ENCODE measurements at regions not wholly inside any gene's neighbourhood (a gene's known extent, or its start where the extent isn't known, plus 50 kb on each side); places are given as distances from the start of the nearest gene placed in this dataset.

GRCh38 chr11:96715208-96715607, 325.4 kb downstream of the JRKL start:
- H2AK9ac ChIP-seq (replicated peaks; ENCODE audit: low read depth, low read length, poor library complexity), result no peak overlapping the region
- in situ Hi-C loops (cut with MboI; ENCODE audit: low sequenced_read_pairs) (no loop called here), dilution Hi-C loops (cut with HindIII; ENCODE audit: low sequenced_read_pairs, unreplicated experiment) (no loop called here), intact Hi-C loops (cut with micrococcal nuclease) (no loop called here)
- DNase-seq (no peak), ATAC-seq (ENCODE audit: low read depth) (no peak)
- BruUV-seq (replicated peaks), result no TSS peak
- no peak overlapping the region for H3K9ac ChIP-seq (ENCODE audit: low read depth, low read length)
- H3K27me3 ChIP-seq (ENCODE audit: control insufficient read depth, insufficient read depth, low read length), result no peaks in the 10 kb centered on the region
- H2BK120ac ChIP-seq (ENCODE audit: low read depth, low read length), result no peak overlapping the region
- no peak overlapping the region for H2AFZ ChIP-seq (replicated peaks; ENCODE audit: low read length, poor library complexity)
- H4K20me1 ChIP-seq (ENCODE audit: insufficient read depth, low read length), result no peaks in the 10 kb centered on the region
- CTCF ChIA-PET, result no interaction called here
- H2BK5ac ChIP-seq (ENCODE audit: low read depth, low read length, poor library complexity, severe bottlenecking), result no peak overlapping the region
- no peak overlapping the region for H2AK5ac ChIP-seq (ENCODE audit: low read depth, low read length)
- H4K8ac ChIP-seq (ENCODE audit: low read depth in 2 of 2, low read length in 2 of 2), result no peak overlapping the region
- H3K56ac ChIP-seq (ENCODE audit: extremely low read depth, insufficient read depth, low read length), result no peak overlapping the region
- POLR2A ChIA-PET (ENCODE audit: unreplicated experiment), result no interaction called here
- no peak for TF ChIP-seq RCOR1 (IDR thresholded peaks at IDR 0.05; ENCODE audit: insufficient replicate concordance, low read length)
- TF ChIP-seq CEBPB (IDR thresholded peaks at IDR 0.05; ENCODE audit: low read depth, low read length), result no peak
- TF ChIP-seq SMC3 (IDR thresholded peaks at IDR 0.05; ENCODE audit: low read depth, low read length), result no peak
- TF ChIP-seq POLR2A (IDR thresholded peaks at IDR 0.05; ENCODE audit: low read depth, low read length), result no peak
- TF ChIP-seq RFX5 (IDR thresholded peaks at IDR 0.05; ENCODE audit: low read depth, low read length), result no peak
- TF ChIP-seq BHLHE40 (IDR thresholded peaks at IDR 0.05; ENCODE audit: low read depth, low read length), result no peak
- peak; percentile 78 for TF ChIP-seq MAFK (IDR thresholded peaks at IDR 0.05; ENCODE audit: low read depth, low read length)
- TF ChIP-seq, protein P1, sequence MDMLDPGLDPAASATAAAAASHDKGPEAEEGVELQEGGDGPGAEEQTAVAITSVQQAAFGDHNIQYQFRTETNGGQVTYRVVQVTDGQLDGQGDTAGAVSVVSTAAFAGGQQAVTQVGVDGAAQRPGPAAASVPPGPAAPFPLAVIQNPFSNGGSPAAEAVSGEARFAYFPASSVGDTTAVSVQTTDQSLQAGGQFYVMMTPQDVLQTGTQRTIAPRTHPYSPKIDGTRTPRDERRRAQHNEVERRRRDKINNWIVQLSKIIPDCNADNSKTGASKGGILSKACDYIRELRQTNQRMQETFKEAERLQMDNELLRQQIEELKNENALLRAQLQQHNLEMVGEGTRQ (IDR thresholded peaks at IDR 0.05; ENCODE audit: low read depth, low read length), result no peak
- no peaks in the 10 kb centered on the region for H3K9me3 ChIP-seq (ENCODE audit: control insufficient read depth, insufficient read depth, low read length)
- H3K14ac ChIP-seq (replicated peaks; ENCODE audit: low read depth, low read length), result no peak overlapping the region
- no peak overlapping the region for H3K4me3 ChIP-seq (ENCODE audit: insufficient read depth, low read depth, low read length)
- no CpG with 5 or more reads among the region's 3 CpGs for WGBS, 2 experiments (ENCODE audit: extremely low coverage in 2 of 2, insufficient read length in 1 of 2)
- no peaks in the 10 kb centered on the region for H3K4me1 ChIP-seq (ENCODE audit: control insufficient read depth, insufficient read depth, low read length)
- no peak overlapping the region for H3K18ac ChIP-seq (ENCODE audit: low read depth, low read length)
- no peak overlapping the region for H3K27ac ChIP-seq (ENCODE audit: insufficient read depth, low read length)
- H3K4me2 ChIP-seq (ENCODE audit: low read depth, low read length), result no peak overlapping the region
- H2BK20ac ChIP-seq (ENCODE audit: low read depth, low read length), result no peak overlapping the region
- H3K23ac ChIP-seq (ENCODE audit: low read depth, low read length), result no peak overlapping the region
- H4K91ac ChIP-seq (ENCODE audit: insufficient read depth, low read depth, low read length), result no peak overlapping the region
- H2BK15ac ChIP-seq (ENCODE audit: low read depth, low read length), result no peak overlapping the region
- no peak overlapping the region for H3K4ac ChIP-seq (ENCODE audit: low read depth, low read length)
- H3K9me1 ChIP-seq (ENCODE audit: insufficient read depth, low read length), result no peaks in the 10 kb centered on the region
- H3K36me3 ChIP-seq (ENCODE audit: control insufficient read depth, insufficient read depth, low read length), result no peaks in the 10 kb centered on the region
- H4K5ac ChIP-seq (ENCODE audit: low read depth, low read length), result no peak overlapping the region
- no peaks in the 10 kb centered on the region for H3K79me1 ChIP-seq (ENCODE audit: low read depth in 1 of 2, low read length in 2 of 2)

Data from IMR-90 (cell line).